ENCODE measurements at regions not wholly inside any gene's neighbourhood (a gene's known extent, or its start where the extent isn't known, plus 50 kb on each side); places are given as distances from the start of the nearest gene placed in this dataset.
"Not testable (repeated sequence)": the region's sequence is repeated elsewhere in the genome, so short reads cannot be mapped to it uniquely, and the experiment has no call there.

GRCh38 chr20:22045956-22046507 is 340.6 kb downstream of the PAX1 start:
- H3K4me3 ChIP-seq (replicated peaks in 1 of 3; ENCODE audit: insufficient read depth in 1 of 3, low read depth in 2 of 3, low read length in 3 of 3); H4K20me1 ChIP-seq (ENCODE audit: insufficient read depth, low read length); intact Hi-C loops (cut with micrococcal nuclease; ENCODE audit: unreplicated experiment); H3K9ac ChIP-seq (ENCODE audit: insufficient read depth, low read depth, low read length); H3K27me3 ChIP-seq (ENCODE audit: control insufficient read depth in 1 of 2, insufficient read depth in 2 of 2, low read length in 2 of 2); ATAC-seq; H3K27ac ChIP-seq (ENCODE audit: extremely low read length, insufficient read depth, low read length); H3K36me3 ChIP-seq (replicated peaks in 1 of 2; ENCODE audit: control insufficient read depth in 1 of 2, insufficient read depth in 2 of 2, low read length in 2 of 2); in situ Hi-C loops (cut with HindIII; ENCODE audit: extremely low pct_ligation_motif_present, low pct_unique_long_range_greater_than_20kb); H3K79me2 ChIP-seq (ENCODE audit: insufficient read depth, low read length); H2AFZ ChIP-seq (ENCODE audit: low read length); DNase-seq (ENCODE audit: low spot score); BruUV-seq (replicated peaks); H3K4me2 ChIP-seq (ENCODE audit: low read depth, low read length); H3K9me3 ChIP-seq (ENCODE audit: low read length); FAIRE-seq; CTCF ChIA-PET (ENCODE audit: low intra/inter-chr PET ratio, low total read pairs); H3K4me1 ChIP-seq (ENCODE audit: insufficient read depth, low read length); POLR2A ChIA-PET: not testable (repeated sequence)
- WGBS (ENCODE audit: low lambda C conversion rate): 40% methylated on average over 12 of the region's 13 CpGs
- TF ChIP-seq, protein P1, sequence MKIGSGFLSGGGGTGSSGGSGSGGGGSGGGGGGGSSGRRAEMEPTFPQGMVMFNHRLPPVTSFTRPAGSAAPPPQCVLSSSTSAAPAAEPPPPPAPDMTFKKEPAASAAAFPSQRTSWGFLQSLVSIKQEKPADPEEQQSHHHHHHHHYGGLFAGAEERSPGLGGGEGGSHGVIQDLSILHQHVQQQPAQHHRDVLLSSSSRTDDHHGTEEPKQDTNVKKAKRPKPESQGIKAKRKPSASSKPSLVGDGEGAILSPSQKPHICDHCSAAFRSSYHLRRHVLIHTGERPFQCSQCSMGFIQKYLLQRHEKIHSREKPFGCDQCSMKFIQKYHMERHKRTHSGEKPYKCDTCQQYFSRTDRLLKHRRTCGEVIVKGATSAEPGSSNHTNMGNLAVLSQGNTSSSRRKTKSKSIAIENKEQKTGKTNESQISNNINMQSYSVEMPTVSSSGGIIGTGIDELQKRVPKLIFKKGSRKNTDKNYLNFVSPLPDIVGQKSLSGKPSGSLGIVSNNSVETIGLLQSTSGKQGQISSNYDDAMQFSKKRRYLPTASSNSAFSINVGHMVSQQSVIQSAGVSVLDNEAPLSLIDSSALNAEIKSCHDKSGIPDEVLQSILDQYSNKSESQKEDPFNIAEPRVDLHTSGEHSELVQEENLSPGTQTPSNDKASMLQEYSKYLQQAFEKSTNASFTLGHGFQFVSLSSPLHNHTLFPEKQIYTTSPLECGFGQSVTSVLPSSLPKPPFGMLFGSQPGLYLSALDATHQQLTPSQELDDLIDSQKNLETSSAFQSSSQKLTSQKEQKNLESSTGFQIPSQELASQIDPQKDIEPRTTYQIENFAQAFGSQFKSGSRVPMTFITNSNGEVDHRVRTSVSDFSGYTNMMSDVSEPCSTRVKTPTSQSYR (CRISPR knock-in tag; IDR thresholded peaks at IDR 0.05; ENCODE audit: borderline replicate concordance): peak; percentile 61; the same call in 1 of the 2 replicates

DNA sequence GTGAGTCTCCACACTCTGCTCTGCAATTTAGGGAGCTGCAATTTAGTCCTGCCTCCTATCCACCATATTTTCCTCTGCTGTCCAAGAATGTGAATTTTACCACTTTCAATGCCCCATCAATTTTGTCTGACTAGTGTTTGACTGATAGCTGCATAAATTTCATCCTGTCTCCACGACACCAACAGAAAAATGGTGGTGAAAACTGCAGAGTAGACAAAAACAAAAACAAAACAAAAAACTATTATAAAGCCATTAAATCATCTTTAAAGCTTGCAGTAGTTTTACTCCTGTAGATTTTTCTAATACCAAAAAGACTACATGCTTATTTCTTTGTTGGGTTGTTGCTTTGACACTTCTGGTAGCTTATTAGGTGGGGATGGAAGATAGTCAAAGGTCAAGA is 322.0 kb downstream of the PAX1 start:
- H3K27ac ChIP-seq (ENCODE audit: extremely low read length, insufficient read depth, low read length): no peak overlapping the region
- H3K27me3 ChIP-seq (ENCODE audit: control insufficient read depth in 1 of 2, insufficient read depth in 2 of 2, low read length in 2 of 2): no peaks in the 10 kb centered on the region; a peak in 1 of 5 replicates
- intact Hi-C loops (cut with micrococcal nuclease; ENCODE audit: unreplicated experiment) (no loop called here), in situ Hi-C loops (cut with HindIII; ENCODE audit: extremely low pct_ligation_motif_present, low pct_unique_long_range_greater_than_20kb) (no loop called here)
- WGBS (ENCODE audit: low lambda C conversion rate): 0% methylated on average over 1 of the region's 1 CpG
- no peaks in the 10 kb centered on the region for H3K36me3 ChIP-seq (replicated peaks in 1 of 2; ENCODE audit: control insufficient read depth in 1 of 2, insufficient read depth in 2 of 2, low read length in 2 of 2)
- H4K20me1 ChIP-seq (ENCODE audit: insufficient read depth, low read length): no peaks in the 10 kb centered on the region
- FAIRE-seq (no peak), DNase-seq (ENCODE audit: low spot score) (no peak), ATAC-seq (no peak)
- no peak overlapping the region for H3K4me2 ChIP-seq (ENCODE audit: low read depth, low read length)
- H3K4me1 ChIP-seq (ENCODE audit: insufficient read depth, low read length): no peaks in the 10 kb centered on the region
- ChIA-PET CTCF (ENCODE audit: low intra/inter-chr PET ratio, low total read pairs) (no interaction called here), POLR2A (no interaction called here)
- no peaks in the 10 kb centered on the region for H3K9me3 ChIP-seq (ENCODE audit: low read length)
- no peak overlapping the region for H3K9ac ChIP-seq (ENCODE audit: insufficient read depth, low read depth, low read length)
- H2AFZ ChIP-seq (ENCODE audit: low read length): no peak overlapping the region
- no TSS peak for BruUV-seq (replicated peaks)
- H3K4me3 ChIP-seq (replicated peaks in 1 of 3; ENCODE audit: insufficient read depth in 1 of 3, low read depth in 2 of 3, low read length in 3 of 3): no peak overlapping the region
- H3K79me2 ChIP-seq (ENCODE audit: insufficient read depth, low read length): no peaks in the 10 kb centered on the region
- peak; percentile 88 for TF ChIP-seq MAFF (IDR thresholded peaks at IDR 0.05; ENCODE audit: low read depth, low read length)
- no peak for TF ChIP-seq ZNF3 (CRISPR knock-in tag; IDR thresholded peaks at IDR 0.05)
- TF ChIP-seq FOXM1 (CRISPR knock-in tag; IDR thresholded peaks at IDR 0.05): no peak
- TF ChIP-seq PITX1 (CRISPR knock-in tag; IDR thresholded peaks at IDR 0.05): no peak
- TF ChIP-seq, protein P2, sequence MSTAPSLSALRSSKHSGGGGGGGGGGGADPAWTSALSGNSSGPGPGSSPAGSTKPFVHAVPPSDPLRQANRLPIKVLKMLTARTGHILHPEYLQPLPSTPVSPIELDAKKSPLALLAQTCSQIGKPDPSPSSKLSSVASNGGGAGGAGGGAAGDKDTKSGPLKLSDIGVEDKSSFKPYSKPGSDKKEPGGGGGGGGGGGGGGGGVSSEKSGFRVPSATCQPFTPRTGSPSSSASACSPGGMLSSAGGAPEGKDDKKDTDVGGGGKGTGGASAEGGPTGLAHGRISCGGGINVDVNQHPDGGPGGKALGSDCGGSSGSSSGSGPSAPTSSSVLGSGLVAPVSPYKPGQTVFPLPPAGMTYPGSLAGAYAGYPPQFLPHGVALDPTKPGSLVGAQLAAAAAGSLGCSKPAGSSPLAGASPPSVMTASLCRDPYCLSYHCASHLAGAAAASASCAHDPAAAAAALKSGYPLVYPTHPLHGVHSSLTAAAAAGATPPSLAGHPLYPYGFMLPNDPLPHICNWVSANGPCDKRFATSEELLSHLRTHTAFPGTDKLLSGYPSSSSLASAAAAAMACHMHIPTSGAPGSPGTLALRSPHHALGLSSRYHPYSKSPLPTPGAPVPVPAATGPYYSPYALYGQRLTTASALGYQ (CRISPR knock-in tag; IDR thresholded peaks at IDR 0.05): no peak
- no peak for TF ChIP-seq ZNF530 (CRISPR knock-in tag; IDR thresholded peaks at IDR 0.05; ENCODE audit: low read depth)
- TF ChIP-seq MAFK (conservative IDR thresholded peaks at IDR 0.05 in 1 of 2, IDR thresholded peaks at IDR 0.05 in 1 of 2; ENCODE audit: low read length in 2 of 2): peak; percentile 89 to 93

All from HepG2 (cell line).